ENCODE measurements at regions not wholly inside any gene's neighbourhood (a gene's known extent, or its start where the extent isn't known, plus 50 kb on each side); places are given as distances from the start of the nearest gene placed in this dataset.

GRCh38 chr11:44404301-44404700 lies 94.4 kb upstream of the ALX4 start:
- TF ChIP-seq POLR2AphosphoS5 (IDR thresholded peaks at IDR 0.05) (no peak), POLR2A (IDR thresholded peaks at IDR 0.05) (no peak), EP300 (IDR thresholded peaks at IDR 0.05) (no peak)
- TF ChIP-seq, protein P1, sequence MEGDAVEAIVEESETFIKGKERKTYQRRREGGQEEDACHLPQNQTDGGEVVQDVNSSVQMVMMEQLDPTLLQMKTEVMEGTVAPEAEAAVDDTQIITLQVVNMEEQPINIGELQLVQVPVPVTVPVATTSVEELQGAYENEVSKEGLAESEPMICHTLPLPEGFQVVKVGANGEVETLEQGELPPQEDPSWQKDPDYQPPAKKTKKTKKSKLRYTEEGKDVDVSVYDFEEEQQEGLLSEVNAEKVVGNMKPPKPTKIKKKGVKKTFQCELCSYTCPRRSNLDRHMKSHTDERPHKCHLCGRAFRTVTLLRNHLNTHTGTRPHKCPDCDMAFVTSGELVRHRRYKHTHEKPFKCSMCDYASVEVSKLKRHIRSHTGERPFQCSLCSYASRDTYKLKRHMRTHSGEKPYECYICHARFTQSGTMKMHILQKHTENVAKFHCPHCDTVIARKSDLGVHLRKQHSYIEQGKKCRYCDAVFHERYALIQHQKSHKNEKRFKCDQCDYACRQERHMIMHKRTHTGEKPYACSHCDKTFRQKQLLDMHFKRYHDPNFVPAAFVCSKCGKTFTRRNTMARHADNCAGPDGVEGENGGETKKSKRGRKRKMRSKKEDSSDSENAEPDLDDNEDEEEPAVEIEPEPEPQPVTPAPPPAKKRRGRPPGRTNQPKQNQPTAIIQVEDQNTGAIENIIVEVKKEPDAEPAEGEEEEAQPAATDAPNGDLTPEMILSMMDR (IDR thresholded peaks at IDR 0.05): no peak

Data from upper lobe of left lung (tissue), 4 donors.